Psoas muscle (tissue), 7 donors: ENCODE measurements at regions not wholly inside any gene's neighbourhood (a gene's known extent, or its start where the extent isn't known, plus 50 kb on each side); places are given as distances from the start of the nearest gene placed in this dataset.

Experiments used
- ATAC-seq, 4 donors: fragments of 200-7000 bp; cut with Tn5 transposase; one replicate each; pipeline ENCODE4 v1.9.1; 2020; ENCODE audit warnings: moderate library complexity in 3 of 4, mild to moderate bottlenecking in 2 of 4
- DNase-seq, 2 donors: peaks; one replicate each; pipeline ENCODE4 v3.0.0-alpha.2; 2020
- H3K27ac ChIP-seq: fragments of 200-600 bp; one replicate; pipeline ENCODE4 v1.8.0; 2022
- H3K27me3 ChIP-seq, 3 donors: fragments of 200-600 bp in 1 of 3; one replicate each; pipeline versions ENCODE4 v1.6.1 to v1.8.0; 2013 to 2022; ENCODE audit warnings: low read length in 2 of 3, mild to moderate bottlenecking in 2 of 3, moderate library complexity in 1 of 3; ENCODE audit not compliant: insufficient read depth in 3 of 3
- H3K36me3 ChIP-seq, 2 donors: fragments of 200-600 bp in 1 of 2; one replicate each; pipeline versions ENCODE4 v1.6.1 to v1.8.0; 2013 to 2022; ENCODE audit warnings: low read depth in 1 of 2, mild to moderate bottlenecking in 1 of 2, moderate library complexity in 1 of 2; ENCODE audit not compliant: insufficient read depth in 1 of 2
- H3K4me1 ChIP-seq: fragments of 200-600 bp; one replicate; pipeline ENCODE4 v1.8.0; 2022
- H3K4me3 ChIP-seq: fragments of 200-600 bp; one replicate; pipeline ENCODE4 v1.8.0; 2022; ENCODE audit warnings: mild to moderate bottlenecking
- H3K9me3 ChIP-seq: fragments of 200-600 bp; one replicate; pipeline ENCODE4 v1.8.0; 2022
- CTCF ChIP-seq: fragments of 200-600 bp; IDR thresholded peaks from one replicate; pipeline ENCODE4 v1.8.0; 2022; ENCODE audit warnings: antibody characterized with exemption
- WGBS, 3 donors: extraction: QIAGEN DNeasy Blood & Tissue Kit; methylation state at CpG; one replicate each; pipeline versions ENCODE4 v1.1.6 to v1.1.7; 2013; 5-methylcytosine and 5-hydroxymethylcytosine counted together
- intact Hi-C, 2 donors: fragments of 100-400 bp; cut with DNase I; formaldehyde crosslinking; loops; one replicate each; pipeline versions ENCODE4 v1.11.0 to v1.14.2; 2022
- donor health status: healthy with polysubstance abuse.
- donor health status: DM: no; HTN: no; CAD: no; lungs with moderate emphysema.
- donor health status: Bipolar disorder and iron deficiency.
- donor health status: healthy.
- donor health status: DM: yes; HTN: yes; CAD: no.
- donor health status: DM: no; HTN: no; CAD: no.
- donor health status: DM: yes; HTN: yes; CAD: no.

GRCh38 chr4:179437962-179438361 lies 1995.7 kb upstream of the AGA start:
- no peaks in the 10 kb centered on the region for H3K9me3 ChIP-seq
- H3K4me1 ChIP-seq, result no peaks in the 10 kb centered on the region
- intact Hi-C loops, result no loop called here
- no peak overlapping the region for H3K27ac ChIP-seq
- DNase-seq, result no peak
- H3K36me3 ChIP-seq, result no peaks in the 10 kb centered on the region
- 79 to 85% (median 84%) methylated on average over 4 of the region's 4 CpGs for WGBS, 3 donors
- H3K27me3 ChIP-seq, result no peaks in the 10 kb centered on the region
- no peak overlapping the region for H3K4me3 ChIP-seq
- ATAC-seq, result no peak
- no peak for TF ChIP-seq CTCF

GRCh38 chr4:179441596-179441995 lies 1999.4 kb upstream of the AGA start:
- no peak overlapping the region for H3K4me3 ChIP-seq
- no peak for TF ChIP-seq CTCF
- no peaks in the 10 kb centered on the region for H3K9me3 ChIP-seq
- intact Hi-C loops, result no loop called here
- ATAC-seq, result no peak
- H3K27me3 ChIP-seq, result no peaks in the 10 kb centered on the region
- no peaks in the 10 kb centered on the region for H3K4me1 ChIP-seq
- no peak overlapping the region for H3K27ac ChIP-seq
- 15 to 33% (median 20%) methylated on average over 1 of the region's 1 CpG for WGBS, 3 donors
- no peak for DNase-seq
- no peaks in the 10 kb centered on the region for H3K36me3 ChIP-seq

- intact Hi-C loops, result no loop called here
- ATAC-seq, result no peak
- 35 to 60% (median 45%) methylated on average over 2 of the region's 2 CpGs for WGBS, 3 donors
Observed at GRCh38 chr4:179447308-179447707, 2005.1 kb upstream of the AGA start.

GRCh38 chr4:179465131-179465797 lies 2023.0 kb upstream of the AGA start:
- no peak overlapping the region for H3K4me3 ChIP-seq
- TF ChIP-seq CTCF, result no peak
- DNase-seq, result no peak
- H3K27me3 ChIP-seq, result no peaks in the 10 kb centered on the region
- no peaks in the 10 kb centered on the region for H3K36me3 ChIP-seq
- no peak overlapping the region for H3K27ac ChIP-seq
- WGBS, 3 donors, result 79 to 82% (median 82%) methylated on average over 8 of the region's 8 CpGs
- H3K9me3 ChIP-seq, result no peaks in the 10 kb centered on the region
- no peak for ATAC-seq
- intact Hi-C loops, result no loop called here
- H3K4me1 ChIP-seq, result no peaks in the 10 kb centered on the region

More at GRCh38 chr4:179447308-179447707, 2005.1 kb upstream of the AGA start:
- Histone ChIP-seq H3K9me3 (no peaks in the 10 kb centered on the region), H3K4me3 (no peak overlapping the region), H3K36me3 (no peaks in the 10 kb centered on the region), H3K27ac (no peak overlapping the region), H3K4me1 (no peaks in the 10 kb centered on the region), H3K27me3 (no peaks in the 10 kb centered on the region)
- no peak for DNase-seq
- no peak for TF ChIP-seq CTCF

- TF ChIP-seq CTCF, result no peak
- intact Hi-C loops, result no loop called here
- H3K36me3 ChIP-seq, result no peaks in the 10 kb centered on the region
- 31 to 44% (median 32%) methylated on average over 1 of the region's 1 CpG for WGBS, 3 donors
- H3K27ac ChIP-seq, result no peak overlapping the region
- no peaks in the 10 kb centered on the region for H3K4me1 ChIP-seq
- DNase-seq (no peak), ATAC-seq (no peak)
- H3K27me3 ChIP-seq, result no peaks in the 10 kb centered on the region
- H3K4me3 ChIP-seq, result no peak overlapping the region
- no peaks in the 10 kb centered on the region for H3K9me3 ChIP-seq
Observed at GRCh38 chr4:179467878-179468277, 2025.6 kb upstream of the AGA start.
